Endothelial cell of umbilical vein (primary cell): ENCODE measurements at regions not wholly inside any gene's neighbourhood (a gene's known extent, or its start where the extent isn't known, plus 50 kb on each side); places are given as distances from the start of the nearest gene placed in this dataset.

ENCODE experiments used
- BruUV-seq: library from RNA; stranded (reverse); fragments of 400-500 nt; replicated peaks from 2 replicates; lab custom pipeline; 2021; lab: Mats Ljungman, UMichigan
- CTCF ChIA-PET: fragments of 300-600, 350-600 bp; sonication (Branson Sonifier 250); formaldehyde crosslinking; loops from one replicate; lab custom pipeline; 2021; ENCODE audit warnings: antibody characterized with exemption, inconsistent platforms; lab: Charles Lee
- POLR2A ChIA-PET: fragments of 300-600, 350-600 bp; sonication (Branson Sonifier 250); formaldehyde crosslinking; loops from one replicate; lab custom pipeline; 2021; ENCODE audit warnings: antibody characterized with exemption, inconsistent platforms; lab: Charles Lee
- DNase-seq: peaks from one replicate; pipeline ENCODE4 v3.0.0-alpha.2; 2011; ENCODE audit warnings: low read depth, low spot score
- FAIRE-seq: peaks from 2 replicates; lab custom pipeline; 2011; peaks lifted over from hg19 to GRCh38; lab: Jason Lieb, UNC
- H2AFZ ChIP-seq: 2 replicates; pipeline ENCODE4 v1.6.0; 2012; ENCODE audit warnings: low read depth, low read length, control low read depth, inconsistent platforms
- H3K27ac ChIP-seq: 2 replicates; pipeline ENCODE4 v1.5.1; 2011; ENCODE audit warnings: low read depth, mild to moderate bottlenecking, control low read depth, low read length, moderate library complexity; ENCODE audit not compliant: insufficient read depth
- H3K27me3 ChIP-seq, 2 experiments: 2 replicates each; pipeline versions ENCODE4 v1.6.0 to v1.6.1; 2011; ENCODE audit warnings: low read length in 2 of 2, mixed read lengths in 1 of 2; ENCODE audit not compliant: control insufficient read depth in 2 of 2, insufficient read depth in 2 of 2
- H3K36me3 ChIP-seq, 2 experiments: 2 replicates in 1 of 2; 3 replicates in 1 of 2; pipeline ENCODE4 v1.5.1; 2011; ENCODE audit warnings: low read length in 2 of 2, mild to moderate bottlenecking in 1 of 2, moderate library complexity in 1 of 2; ENCODE audit not compliant: control insufficient read depth in 2 of 2, insufficient read depth in 2 of 2; ENCODE audit errors: extremely low read depth in 1 of 2
- H3K4me1 ChIP-seq: 3 replicates; pipeline ENCODE4 v1.5.1; 2011; ENCODE audit warnings: mild to moderate bottlenecking, low read length; ENCODE audit not compliant: control insufficient read depth, insufficient read depth; ENCODE audit errors: extremely low read depth
- H3K4me2 ChIP-seq: 2 replicates; pipeline ENCODE4 v1.6.1; 2011; ENCODE audit warnings: low read length, control low read depth, mixed read lengths; ENCODE audit not compliant: insufficient read depth
- H3K4me3 ChIP-seq, 3 experiments: fragments of 200-600 bp in 1 of 3; sonication (generic), shearing (Covaris generic) in 1 of 3; replicated peaks in 1 of 3; 2 replicates each; pipeline ENCODE4 v1.5.1; 2011 to 2016; ENCODE audit warnings: control low read depth in 3 of 3, low read length in 3 of 3, mild to moderate bottlenecking in 2 of 3, inconsistent platforms in 1 of 3, low read depth in 1 of 3, moderate library complexity in 1 of 3; ENCODE audit not compliant: insufficient read depth in 1 of 3
- H3K79me2 ChIP-seq: 2 replicates; pipeline ENCODE4 v1.6.0; 2012; ENCODE audit warnings: low read length, inconsistent platforms; ENCODE audit not compliant: control insufficient read depth, insufficient read depth
- H3K9ac ChIP-seq: replicated peaks from 2 replicates; pipeline ENCODE3; 2011; ENCODE audit warnings: low read length, control low read depth; ENCODE audit not compliant: insufficient read depth; ENCODE audit errors: extremely low read depth
- H3K9me1 ChIP-seq: replicated peaks from 3 replicates; pipeline ENCODE4 v1.6.0; 2011; ENCODE audit warnings: mild to moderate bottlenecking, low read length; ENCODE audit not compliant: control insufficient read depth, insufficient read depth; ENCODE audit errors: extremely low read depth
- H3K9me3 ChIP-seq: replicated peaks from 2 replicates; pipeline ENCODE4 v1.5.1; 2012; ENCODE audit warnings: low read length, inconsistent platforms; ENCODE audit not compliant: control insufficient read depth, insufficient read depth
- H4K20me1 ChIP-seq: replicated peaks from 2 replicates; pipeline ENCODE3; 2011; ENCODE audit warnings: mild to moderate bottlenecking, low read length; ENCODE audit not compliant: control insufficient read depth, insufficient read depth; ENCODE audit errors: extremely low read depth
- CTCF ChIP-seq, 2 donors: IDR thresholded peaks; 1 replicate in 1 of 2; 2 replicates in 1 of 2; pipeline ENCODE4 v1.5.1; 2011; ENCODE audit warnings: low read length in 2 of 2, mild to moderate bottlenecking in 2 of 2, moderate library complexity in 2 of 2, control low read depth in 1 of 2, inconsistent platforms in 1 of 2, low read depth in 1 of 2; ENCODE audit not compliant: insufficient read depth in 1 of 2; ENCODE audit errors: extremely low read depth in 1 of 2
- EZH2 ChIP-seq: IDR thresholded peaks from 2 replicates; pipeline ENCODE4 v1.6.1; 2012; ENCODE audit warnings: borderline replicate concordance, low read depth, mild to moderate bottlenecking, moderate library complexity, low read length, inconsistent platforms; ENCODE audit not compliant: severe bottlenecking
- FOS ChIP-seq: IDR thresholded peaks from 2 replicates; pipeline ENCODE4 v1.6.1; 2011; ENCODE audit warnings: mild to moderate bottlenecking, low read length, moderate library complexity, borderline replicate concordance; ENCODE audit not compliant: insufficient read depth
- GATA2 ChIP-seq: IDR thresholded peaks from 2 replicates; pipeline ENCODE4 v1.7.0; 2011; ENCODE audit warnings: low read depth, mild to moderate bottlenecking, moderate library complexity, mixed read lengths, low read length; ENCODE audit not compliant: insufficient read length, insufficient read depth
- JUN ChIP-seq: IDR thresholded peaks from 2 replicates; pipeline ENCODE4 v1.6.1; 2011; ENCODE audit warnings: borderline replicate concordance, low read depth; ENCODE audit not compliant: insufficient read length, insufficient read depth
- MAX ChIP-seq: IDR thresholded peaks from 2 replicates; pipeline ENCODE4 v1.6.1; 2011; ENCODE audit not compliant: insufficient read depth, insufficient read length
- MYC ChIP-seq: IDR thresholded peaks from one replicate; pipeline ENCODE4 v1.6.1; 2011; ENCODE audit warnings: mild to moderate bottlenecking, low read depth, low read length
- POLR2A ChIP-seq: IDR thresholded peaks from 2 replicates; pipeline ENCODE4 v1.6.1; 2012; ENCODE audit warnings: low read depth, mild to moderate bottlenecking, control low read depth, low read length
- POLR2AphosphoS5 ChIP-seq: IDR thresholded peaks from 2 replicates; pipeline ENCODE4 v1.6.1; 2012; ENCODE audit warnings: low read depth, mild to moderate bottlenecking, control low read depth, low read length, moderate library complexity; ENCODE audit not compliant: insufficient read depth
- dilution Hi-C: fragments of 300-500 bp; cut with MboI; formaldehyde crosslinking; loops from one replicate; pipeline ENCODE4 v1.15.0; 2019; ENCODE audit warnings: low sequenced_read_pairs; ENCODE audit not compliant: extremely low pct_ligation_motif_present
- intact Hi-C: fragments of 100-400 bp; cut with micrococcal nuclease; formaldehyde crosslinking; loops from one replicate; pipeline ENCODE4 v1.10.0; 2022

- DNase-seq, result no peak
- H3K9ac ChIP-seq, result no peak overlapping the region
- TF ChIP-seq MYC, result no peak
- TF ChIP-seq EZH2, result no peak
- TF ChIP-seq GATA2, result no peak
- no peak for TF ChIP-seq POLR2AphosphoS5
- TF ChIP-seq JUN, result no peak
- no peak for TF ChIP-seq CTCF (IDR thresholded peaks at IDR 0.05; ENCODE audit: extremely low read depth in 1 of 2, insufficient read depth in 1 of 2, low read depth in 1 of 2, low read length in 2 of 2)
- no peak for TF ChIP-seq POLR2A
- no peak for TF ChIP-seq FOS
- TF ChIP-seq MAX, result no peak
- no peaks in the 10 kb centered on the region for H3K9me1 ChIP-seq
- H3K36me3 ChIP-seq, result no peaks in the 10 kb centered on the region
- dilution Hi-C loops, result no loop called here
- no peak overlapping the region for H3K27ac ChIP-seq
- ChIA-PET POLR2A (no interaction called here), CTCF (interaction anchor here (1.8 kb wide), 1 partner anchor 627 kb away, joined by 7 read pairs; no protein-coding TSS in a partner anchor)
- FAIRE-seq, result no peak
- H3K27me3 ChIP-seq, result no peaks in the 10 kb centered on the region
- no peaks in the 10 kb centered on the region for H3K4me1 ChIP-seq
- H4K20me1 ChIP-seq, result no peaks in the 10 kb centered on the region
- no peaks in the 10 kb centered on the region for H3K79me2 ChIP-seq
- H3K4me2 ChIP-seq, result no peak overlapping the region
- no peak overlapping the region for H3K4me3 ChIP-seq
- H3K9me3 ChIP-seq, result no peaks in the 10 kb centered on the region
- BruUV-seq, result no TSS peak
- no peak overlapping the region for H2AFZ ChIP-seq
- intact Hi-C loops, result loop anchor here (1.0 kb wide), 1 partner anchor 627 kb away; no protein-coding TSS in a partner anchor
These were observed 621.9 kb upstream of the CITED2 start for GRCh38 chr6:139996253-139996834.
